ENCODE measurements at regions not wholly inside any gene's neighbourhood (a gene's known extent, or its start where the extent isn't known, plus 50 kb on each side); places are given as distances from the start of the nearest gene placed in this dataset.
"Not testable (repeated sequence)": the region's sequence is repeated elsewhere in the genome, so short reads cannot be mapped to it uniquely, and the experiment has no call there.

GRCh38 chr5:152170350-152170749, 234.7 kb downstream of the NMUR2 start:
- H3K27me3 Mint-ChIP-seq: peaks cover 8% of the 10 kb centered on the region
- CTCF ChIA-PET: no interaction called here
- intact Hi-C loops (cut with DNase I, micrococcal nuclease): no loop called here
- H3K9me3 Mint-ChIP-seq (ENCODE audit: low read depth): peaks cover 4% of the 10 kb centered on the region
- POLR2A ChIA-PET: no interaction called here
- no peak for DNase-seq
- no peak overlapping the region for H3K27ac Mint-ChIP-seq
- no peak overlapping the region for H3K4me3 Mint-ChIP-seq
- no peak for ATAC-seq
- no peaks in the 10 kb centered on the region for H3K36me3 Mint-ChIP-seq (ENCODE audit: low read depth)
- H3K4me1 Mint-ChIP-seq: no peaks in the 10 kb centered on the region

GRCh38 chr5:152164860-152165259, 240.2 kb upstream of the GLRA1 start:
- no peak for ATAC-seq
- Mint-ChIP-seq H3K27me3 (peaks cover 2% of the 10 kb centered on the region), H3K27ac (no peak overlapping the region), H3K4me1 (no peaks in the 10 kb centered on the region), H3K36me3 (ENCODE audit: low read depth) (no peaks in the 10 kb centered on the region), H3K9me3 (ENCODE audit: low read depth) (peaks cover 2% of the 10 kb centered on the region), H3K4me3 (no peak overlapping the region)
- ChIA-PET CTCF (no interaction called here), POLR2A (no interaction called here)
- DNase-seq: no peak
- intact Hi-C loops (cut with DNase I, micrococcal nuclease): no loop called here

- H3K4me1 Mint-ChIP-seq; H3K27me3 Mint-ChIP-seq; CTCF ChIA-PET; POLR2A ChIA-PET; intact Hi-C loops (cut with DNase I, micrococcal nuclease); H3K27ac Mint-ChIP-seq; H3K4me3 Mint-ChIP-seq; H3K36me3 Mint-ChIP-seq (ENCODE audit: low read depth); ATAC-seq; DNase-seq: not testable (repeated sequence)
- peaks cover 14% of the 10 kb centered on the region for H3K9me3 Mint-ChIP-seq (ENCODE audit: low read depth)
Observed at GRCh38 chr5:152159894-152160293, 235.2 kb upstream of the GLRA1 start.

GRCh38 chr5:152154452-152154851, 229.8 kb upstream of the GLRA1 start:
- H3K4me1 Mint-ChIP-seq; DNase-seq; H3K27me3 Mint-ChIP-seq; POLR2A ChIA-PET; CTCF ChIA-PET; ATAC-seq; intact Hi-C loops (cut with DNase I, micrococcal nuclease); H3K4me3 Mint-ChIP-seq; H3K36me3 Mint-ChIP-seq (ENCODE audit: low read depth); H3K27ac Mint-ChIP-seq: not testable (repeated sequence)
- peaks cover 14% of the 10 kb centered on the region for H3K9me3 Mint-ChIP-seq (ENCODE audit: low read depth)

GRCh38 chr5:152151940-152152339, 227.3 kb upstream of the GLRA1 start:
- ATAC-seq (no peak), DNase-seq (no peak)
- ChIA-PET POLR2A (no interaction called here), CTCF (no interaction called here)
- Mint-ChIP-seq H3K27me3 (no peaks in the 10 kb centered on the region), H3K36me3 (ENCODE audit: low read depth) (no peaks in the 10 kb centered on the region), H3K4me3 (no peak overlapping the region), H3K27ac (no peak overlapping the region), H3K4me1 (no peaks in the 10 kb centered on the region), H3K9me3 (ENCODE audit: low read depth) (peaks cover 1% of the 10 kb centered on the region)
- intact Hi-C loops (cut with DNase I, micrococcal nuclease): no loop called here

- Mint-ChIP-seq H3K27me3 (no peaks in the 10 kb centered on the region), H3K4me3 (no peak overlapping the region), H3K9me3 (ENCODE audit: low read depth) (no peaks in the 10 kb centered on the region), H3K36me3 (ENCODE audit: low read depth) (no peaks in the 10 kb centered on the region), H3K27ac (no peak overlapping the region), H3K4me1 (no peaks in the 10 kb centered on the region)
- ATAC-seq (no peak), DNase-seq (no peak)
- POLR2A ChIA-PET: no interaction called here
- intact Hi-C loops (cut with DNase I, micrococcal nuclease): no loop called here
- CTCF ChIA-PET: no interaction called here
Observed at GRCh38 chr5:152151113-152151512, 226.5 kb upstream of the GLRA1 start.

- no peak overlapping the region for H3K4me3 Mint-ChIP-seq
- no peaks in the 10 kb centered on the region for H3K9me3 Mint-ChIP-seq (ENCODE audit: low read depth)
- H3K27ac Mint-ChIP-seq: no peak overlapping the region
- intact Hi-C loops (cut with DNase I, micrococcal nuclease): no loop called here
- ATAC-seq: no peak
- H3K27me3 Mint-ChIP-seq: no peaks in the 10 kb centered on the region
- no peak for DNase-seq
- POLR2A ChIA-PET: no interaction called here
- H3K4me1 Mint-ChIP-seq: no peaks in the 10 kb centered on the region
- no peaks in the 10 kb centered on the region for H3K36me3 Mint-ChIP-seq (ENCODE audit: low read depth)
- CTCF ChIA-PET: interaction anchor here (0.5 to 2.4 kb wide), 2 partner anchors 265 to 322 kb away, joined by 3 to 7 read pairs; no protein-coding TSS in a partner anchor
Observed at GRCh38 chr5:152147286-152147685, 222.6 kb upstream of the GLRA1 start.

- POLR2A ChIA-PET: no interaction called here
- no peaks in the 10 kb centered on the region for H3K27me3 Mint-ChIP-seq
- CTCF ChIA-PET: interaction anchor here (2.4 kb wide), 1 partner anchor 321 kb away, joined by 7 read pairs; no protein-coding TSS in a partner anchor
- intact Hi-C loops (cut with DNase I, micrococcal nuclease): no loop called here
- H3K36me3 Mint-ChIP-seq (ENCODE audit: low read depth): no peaks in the 10 kb centered on the region
- DNase-seq: no peak
- ATAC-seq: no peak
- no peak overlapping the region for H3K27ac Mint-ChIP-seq
- H3K9me3 Mint-ChIP-seq (ENCODE audit: low read depth): no peaks in the 10 kb centered on the region
- no peak overlapping the region for H3K4me3 Mint-ChIP-seq
- H3K4me1 Mint-ChIP-seq: no peaks in the 10 kb centered on the region
Observed at GRCh38 chr5:152146566-152146965, 221.9 kb upstream of the GLRA1 start.

- no peaks in the 10 kb centered on the region for H3K4me1 Mint-ChIP-seq
- no peaks in the 10 kb centered on the region for H3K9me3 Mint-ChIP-seq (ENCODE audit: low read depth)
- DNase-seq (no peak), ATAC-seq (no peak)
- H3K27me3 Mint-ChIP-seq: no peaks in the 10 kb centered on the region
- H3K4me3 Mint-ChIP-seq: no peak overlapping the region
- H3K27ac Mint-ChIP-seq: no peak overlapping the region
- no peaks in the 10 kb centered on the region for H3K36me3 Mint-ChIP-seq (ENCODE audit: low read depth)
- intact Hi-C loops (cut with DNase I, micrococcal nuclease): loop anchor here in 1 of 2 experiments (5.0 kb wide), 1 partner anchor 203 kb away; no protein-coding TSS in a partner anchor
- POLR2A ChIA-PET: no interaction called here
- CTCF ChIA-PET: interaction anchor here (0.7 to 7.1 kb wide), 6 partner anchors 29 to 529 kb away, joined by 3 to 97 read pairs (median 3); no protein-coding TSS in a partner anchor
Observed at GRCh38 chr5:152144556-152144955, 219.9 kb upstream of the GLRA1 start.

GRCh38 chr5:152144030-152144429, 219.4 kb upstream of the GLRA1 start:
- Mint-ChIP-seq H3K27ac (no peak overlapping the region), H3K36me3 (ENCODE audit: low read depth) (no peaks in the 10 kb centered on the region), H3K9me3 (ENCODE audit: low read depth) (no peaks in the 10 kb centered on the region), H3K4me1 (no peaks in the 10 kb centered on the region), H3K4me3 (no peak overlapping the region), H3K27me3 (no peaks in the 10 kb centered on the region)
- DNase-seq: no peak
- CTCF ChIA-PET: interaction anchor here (0.5 to 7.1 kb wide), 11 partner anchors 10 to 485 kb away, joined by 3 to 97 read pairs (median 4); no protein-coding TSS in a partner anchor
- intact Hi-C loops (cut with DNase I, micrococcal nuclease): loop anchor here in 1 of 2 experiments (5.0 kb wide), 1 partner anchor 203 kb away; no protein-coding TSS in a partner anchor
- no peak for ATAC-seq
- POLR2A ChIA-PET: no interaction called here

GRCh38 chr5:152142840-152143469, 218.3 kb upstream of the GLRA1 start:
- DNase-seq (peak; percentile 78), ATAC-seq (peak; percentile 81)
- H3K27me3 Mint-ChIP-seq: no peaks in the 10 kb centered on the region
- ChIA-PET POLR2A (no interaction called here), CTCF (interaction anchor here (0.5 to 7.1 kb wide), 29 partner anchors 9 to 1708 kb away, joined by 3 to 97 read pairs (median 3); no protein-coding TSS in a partner anchor)
- no peak overlapping the region for H3K4me3 Mint-ChIP-seq
- intact Hi-C loops (cut with DNase I, micrococcal nuclease): loop anchor here (1.0 to 5.0 kb wide), 5 partner anchors 204 to 486 kb away; no protein-coding TSS in a partner anchor
- no peak overlapping the region for H3K27ac Mint-ChIP-seq
- no peaks in the 10 kb centered on the region for H3K36me3 Mint-ChIP-seq (ENCODE audit: low read depth)
- no peaks in the 10 kb centered on the region for H3K4me1 Mint-ChIP-seq
- H3K9me3 Mint-ChIP-seq (ENCODE audit: low read depth): no peaks in the 10 kb centered on the region

- ATAC-seq (no peak), DNase-seq (no peak)
- ChIA-PET POLR2A (no interaction called here), CTCF (interaction anchor here (0.6 to 7.1 kb wide), 5 partner anchors 10 to 316 kb away, joined by 3 to 97 read pairs (median 5); no protein-coding TSS in a partner anchor)
- Mint-ChIP-seq H3K27ac (no peak overlapping the region), H3K4me3 (no peak overlapping the region), H3K4me1 (no peaks in the 10 kb centered on the region), H3K36me3 (ENCODE audit: low read depth) (no peaks in the 10 kb centered on the region), H3K27me3 (peaks cover 5% of the 10 kb centered on the region), H3K9me3 (ENCODE audit: low read depth) (no peaks in the 10 kb centered on the region)
- intact Hi-C loops (cut with DNase I, micrococcal nuclease): loop anchor here in 1 of 2 experiments (5.0 kb wide), 1 partner anchor 207 kb away; no protein-coding TSS in a partner anchor
Observed at GRCh38 chr5:152140347-152140746, 215.7 kb upstream of the GLRA1 start.

All from activated CD4-positive, alpha-beta T cell treated with anti-CD3 and anti-CD28 coated beads for 36 hours (primary cell).